ENCODE measurements at regions not wholly inside any gene's neighbourhood (a gene's known extent, or its start where the extent isn't known, plus 50 kb on each side); places are given as distances from the start of the nearest gene placed in this dataset.
A peak's percentile ranks its signal among the peaks of the same experiment; 100 is the strongest.

GRCh38 chr6:21679761-21680265 lies 86.3 kb downstream of the SOX4 start:
- DNase-seq (ENCODE audit: low read depth), result peak; percentile 93
- no peak overlapping the region for H3K4me3 ChIP-seq (ENCODE audit: low read depth, low read length)
- TF ChIP-seq CTCF (IDR thresholded peaks at IDR 0.05; ENCODE audit: insufficient read depth, low read length), result no peak

- no peak overlapping the region for H3K4me3 ChIP-seq (ENCODE audit: low read depth, low read length)
- DNase-seq (ENCODE audit: low read depth), result no peak
- no peak for TF ChIP-seq CTCF (IDR thresholded peaks at IDR 0.05; ENCODE audit: insufficient read depth, low read length)
Measured at GRCh38 chr6:21680611-21681010, 87.1 kb downstream of the SOX4 start.

- DNase-seq (ENCODE audit: low read depth), result no peak
- no peak for TF ChIP-seq CTCF (IDR thresholded peaks at IDR 0.05; ENCODE audit: insufficient read depth, low read length)
Measured at GRCh38 chr6:21690489-21690888, 96.9 kb downstream of the SOX4 start.

GRCh38 chr6:21691685-21692346 lies 98.3 kb downstream of the SOX4 start:
- no peak overlapping the region for H3K4me3 ChIP-seq (ENCODE audit: low read depth, low read length)
- no peak for TF ChIP-seq CTCF (IDR thresholded peaks at IDR 0.05; ENCODE audit: insufficient read depth, low read length)
- DNase-seq (ENCODE audit: low read depth), result no peak

More at GRCh38 chr6:21690489-21690888, 96.9 kb downstream of the SOX4 start:
- no peak overlapping the region for H3K4me3 ChIP-seq (ENCODE audit: low read depth, low read length)

- H3K4me3 ChIP-seq (ENCODE audit: low read depth, low read length), result no peak overlapping the region
- TF ChIP-seq CTCF (IDR thresholded peaks at IDR 0.05; ENCODE audit: insufficient read depth, low read length), result no peak
- DNase-seq (ENCODE audit: low read depth), result no peak
Measured at GRCh38 chr6:21692721-21693120, 99.2 kb downstream of the SOX4 start.

GRCh38 chr6:21694168-21694567 lies 100.6 kb downstream of the SOX4 start:
- H3K4me3 ChIP-seq (ENCODE audit: low read depth, low read length), result no peak overlapping the region
- TF ChIP-seq CTCF (IDR thresholded peaks at IDR 0.05; ENCODE audit: insufficient read depth, low read length), result no peak
- DNase-seq (ENCODE audit: low read depth), result no peak
